ENCODE measurements at regions not wholly inside any gene's neighbourhood (a gene's known extent, or its start where the extent isn't known, plus 50 kb on each side); places are given as distances from the start of the nearest gene placed in this dataset.

- TF ChIP-seq CTCF (IDR thresholded peaks at IDR 0.05; ENCODE audit: low read length) (no peak), EZH2 (optimal IDR thresholded peaks at IDR 0.05; ENCODE audit: low read depth, low read length) (no peak), EZH2phosphoT487 (IDR thresholded peaks at IDR 0.05; ENCODE audit: low read length) (no peak)
Observed at GRCh38 chr1:238138059-238138626, 247.4 kb upstream of the ZP4 start.

Measured in MM.1S (cell line).